Caco-2 (cell line): ENCODE measurements at regions not wholly inside any gene's neighbourhood (a gene's known extent, or its start where the extent isn't known, plus 50 kb on each side); places are given as distances from the start of the nearest gene placed in this dataset.

Experiments used
- BruUV-seq: library from RNA; stranded (reverse); fragments of 400-500 nt; replicated peaks from 2 replicates; lab custom pipeline; 2021; lab: Mats Ljungman, UMichigan
- CTCF ChIA-PET: fragments of 300-600 bp; sonication (Branson Sonifier 250); formaldehyde crosslinking; loops from one replicate; lab custom pipeline; 2022; ENCODE audit warnings: antibody characterized with exemption; lab: Charles Lee
- POLR2A ChIA-PET: fragments of 300-600 bp; sonication (Branson Sonifier 250); formaldehyde crosslinking; loops from one replicate; lab custom pipeline; 2022; ENCODE audit warnings: antibody characterized with exemption; lab: Charles Lee
- DNase-seq, 2 experiments: peaks; one replicate each; pipeline versions ENCODE4 v3.0.0 to v3.0.0-alpha.2; 2020 to 2022
- H3K27me3 ChIP-seq: replicated peaks from 2 replicates; pipeline ENCODE4 v1.6.0; 2011; ENCODE audit warnings: low read length; ENCODE audit not compliant: control insufficient read depth, insufficient read depth
- H3K36me3 ChIP-seq: 2 replicates; pipeline ENCODE4 v1.5.1; 2011; ENCODE audit warnings: low read length; ENCODE audit not compliant: control insufficient read depth, insufficient read depth
- H3K4me1 ChIP-seq: fragments of 250-450 bp; sonication (Bioruptor Pico); 2 replicates; pipeline ENCODE4 v1.5.1; 2020; ENCODE audit warnings: mild to moderate bottlenecking
- H3K4me3 ChIP-seq: 2 replicates; pipeline ENCODE4 v1.5.1; 2011; ENCODE audit warnings: low read depth, mild to moderate bottlenecking, control low read depth, low read length
- H3K9me3 ChIP-seq: fragments of 250-450 bp; sonication (Bioruptor Pico); 2 replicates; pipeline ENCODE4 v1.5.1; 2020; ENCODE audit warnings: mild to moderate bottlenecking, moderate library complexity
- H3K27ac Mint-ChIP-seq: one replicate; pipeline ENCODE4 v1.8.0; 2022; ENCODE audit warnings: mixed read lengths; ENCODE audit not compliant: unreplicated experiment
- H3K27me3 Mint-ChIP-seq: one replicate; pipeline ENCODE4 v1.8.0; 2022; ENCODE audit warnings: mixed read lengths; ENCODE audit not compliant: insufficient read depth, unreplicated experiment
- H3K36me3 Mint-ChIP-seq: one replicate; pipeline ENCODE4 v1.8.0; 2022; ENCODE audit warnings: mild to moderate bottlenecking, mixed read lengths; ENCODE audit not compliant: insufficient read depth, unreplicated experiment
- H3K4me1 Mint-ChIP-seq: one replicate; pipeline ENCODE4 v1.8.0; 2022; ENCODE audit warnings: low read depth, mixed read lengths; ENCODE audit not compliant: unreplicated experiment
- H3K4me3 Mint-ChIP-seq: one replicate; pipeline ENCODE4 v1.8.0; 2022; ENCODE audit warnings: mild to moderate bottlenecking, moderate library complexity, mixed read lengths; ENCODE audit not compliant: unreplicated experiment
- H3K9me3 Mint-ChIP-seq: one replicate; pipeline ENCODE4 v1.8.0; 2022; ENCODE audit warnings: mixed read lengths; ENCODE audit not compliant: unreplicated experiment
- CTCF ChIP-seq, 2 experiments: fragments of 200-600 bp in 1 of 2; IDR thresholded peaks; 1 replicate in 1 of 2; 2 replicates in 1 of 2; pipeline versions ENCODE4 v1.5.1 to v1.8.0; 2011 to 2022; ENCODE audit warnings: antibody characterized with exemption in 1 of 2, control low read depth in 1 of 2, inconsistent platforms in 1 of 2, low read depth in 1 of 2, low read length in 1 of 2, mild to moderate bottlenecking in 1 of 2, moderate library complexity in 1 of 2; ENCODE audit not compliant: insufficient read depth in 1 of 2, severe bottlenecking in 1 of 2, unreplicated experiment in 1 of 2
- intact Hi-C: fragments of 100-400 bp; cut with micrococcal nuclease; formaldehyde crosslinking; loops from one replicate; pipeline ENCODE4 v1.10.0; 2022; ENCODE audit not compliant: unreplicated experiment

DNA sequence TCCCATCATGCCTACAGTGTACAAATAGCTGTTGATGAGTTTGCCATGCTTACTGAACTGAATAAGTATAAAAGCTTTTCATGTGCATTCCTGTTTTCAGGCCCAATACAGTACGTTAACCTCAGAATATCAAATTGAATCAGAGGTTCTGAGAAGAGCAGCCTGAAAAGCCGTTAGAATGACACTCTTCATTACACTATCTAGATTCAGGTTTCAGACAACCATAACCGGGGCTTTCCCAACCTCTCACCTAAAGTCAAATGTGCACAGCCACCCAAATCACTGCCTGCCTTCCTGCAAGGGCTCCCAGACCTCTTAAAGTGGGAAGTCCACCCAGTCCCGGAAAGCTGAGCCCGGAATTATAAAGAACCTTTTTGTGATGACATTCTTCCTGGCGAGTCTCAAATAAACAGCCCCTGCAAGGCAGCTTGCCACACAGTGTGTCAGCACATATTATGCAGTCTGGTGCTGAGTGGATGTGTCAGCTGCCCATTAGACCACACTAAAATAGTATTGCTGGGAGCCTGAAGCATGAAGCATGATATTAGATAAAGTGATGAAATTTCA lies 245.8 kb downstream of the TLE4 start:
- ChIA-PET POLR2A (no interaction called here), CTCF (no interaction called here)
- Mint-ChIP-seq H3K9me3 (peaks cover 3% of the 10 kb centered on the region), H3K4me1 (no peaks in the 10 kb centered on the region), H3K27ac (no peak overlapping the region), H3K36me3 (no peaks in the 10 kb centered on the region), H3K27me3 (no peaks in the 10 kb centered on the region), H3K4me3 (no peak overlapping the region)
- Histone ChIP-seq H3K9me3 (no peaks in the 10 kb centered on the region), H3K27me3 (no peaks in the 10 kb centered on the region), H3K36me3 (no peaks in the 10 kb centered on the region), H3K4me3 (no peak overlapping the region), H3K4me1 (no peaks in the 10 kb centered on the region)
- no TSS peak for BruUV-seq
- TF ChIP-seq CTCF (IDR thresholded peaks at IDR 0.05; ENCODE audit: insufficient read depth in 1 of 2, low read depth in 1 of 2, low read length in 1 of 2, severe bottlenecking in 1 of 2, unreplicated experiment in 1 of 2) = no peak
- DNase-seq = no peak
- intact Hi-C loops = no loop called here

- Histone ChIP-seq H3K36me3 (no peaks in the 10 kb centered on the region), H3K9me3 (no peaks in the 10 kb centered on the region), H3K4me3 (no peak overlapping the region), H3K27me3 (no peaks in the 10 kb centered on the region), H3K4me1 (no peaks in the 10 kb centered on the region)
- H3K27me3 Mint-ChIP-seq = no peaks in the 10 kb centered on the region
- DNase-seq = no peak
- ChIA-PET POLR2A (no interaction called here), CTCF (no interaction called here)
- no peaks in the 10 kb centered on the region for H3K9me3 Mint-ChIP-seq
- H3K27ac Mint-ChIP-seq = no peak overlapping the region
- no peak overlapping the region for H3K4me3 Mint-ChIP-seq
- H3K4me1 Mint-ChIP-seq = no peaks in the 10 kb centered on the region
- H3K36me3 Mint-ChIP-seq = no peaks in the 10 kb centered on the region
- BruUV-seq = no TSS peak
- TF ChIP-seq CTCF (IDR thresholded peaks at IDR 0.05; ENCODE audit: insufficient read depth in 1 of 2, low read depth in 1 of 2, low read length in 1 of 2, severe bottlenecking in 1 of 2, unreplicated experiment in 1 of 2) = no peak
- intact Hi-C loops = no loop called here
These were observed 241.5 kb downstream of the TLE4 start for GRCh38 chr9:79813258-79813638.

GRCh38 chr9:79812507-79813257 lies 240.9 kb downstream of the TLE4 start:
- Histone ChIP-seq H3K27me3 (no peaks in the 10 kb centered on the region), H3K9me3 (no peaks in the 10 kb centered on the region), H3K4me1 (no peaks in the 10 kb centered on the region), H3K4me3 (no peak overlapping the region), H3K36me3 (no peaks in the 10 kb centered on the region)
- TF ChIP-seq CTCF (IDR thresholded peaks at IDR 0.05; ENCODE audit: insufficient read depth in 1 of 2, low read depth in 1 of 2, low read length in 1 of 2, severe bottlenecking in 1 of 2, unreplicated experiment in 1 of 2) = no peak
- no peak overlapping the region for H3K4me3 Mint-ChIP-seq
- no peak overlapping the region for H3K27ac Mint-ChIP-seq
- intact Hi-C loops = no loop called here
- H3K27me3 Mint-ChIP-seq = no peaks in the 10 kb centered on the region
- CTCF ChIA-PET = no interaction called here
- H3K4me1 Mint-ChIP-seq = no peaks in the 10 kb centered on the region
- H3K9me3 Mint-ChIP-seq = no peaks in the 10 kb centered on the region
- no peak for DNase-seq
- no peaks in the 10 kb centered on the region for H3K36me3 Mint-ChIP-seq
- BruUV-seq = no TSS peak
- POLR2A ChIA-PET = no interaction called here
